Thoracic aorta (tissue), 2 donors: ENCODE measurements at regions not wholly inside any gene's neighbourhood (a gene's known extent, or its start where the extent isn't known, plus 50 kb on each side); places are given as distances from the start of the nearest gene placed in this dataset.

Source experiments
- ATAC-seq: fragments of 150-250 bp; one replicate; pipeline ENCODE4 v1.8.0; 2017; ENCODE audit warnings: low read depth; ENCODE audit not compliant: insufficient number of reproducible peaks, low FRiP score
- DNase-seq: peaks from one replicate; pipeline ENCODE4 v3.0.0-alpha.2; 2020; ENCODE audit warnings: low spot score
- H3K27ac ChIP-seq, 2 donors: fragments of 200-600 bp; sonication (generic); 1 replicate in 1 of 2; 2 replicates in 1 of 2; pipeline ENCODE4 v1.5.1; 2016; ENCODE audit warnings: mild to moderate bottlenecking in 2 of 2, moderate library complexity in 2 of 2
- H3K27me3 ChIP-seq: fragments of 200-600 bp; sonication (generic); replicated peaks from 2 replicates; pipeline ENCODE4 v1.6.0; 2016; ENCODE audit warnings: mild to moderate bottlenecking; ENCODE audit not compliant: insufficient read depth
- H3K36me3 ChIP-seq: fragments of 200-600 bp; sonication (generic); one replicate; pipeline ENCODE4 v1.5.1; 2016
- H3K4me1 ChIP-seq, 2 donors: fragments of 200-600 bp; sonication (generic); 1 replicate in 1 of 2; 2 replicates in 1 of 2; pipeline versions ENCODE4 v1.5.1 to v1.6.0; 2016; ENCODE audit warnings: low read depth in 2 of 2, mild to moderate bottlenecking in 1 of 2; ENCODE audit not compliant: control insufficient read depth in 1 of 2
- H3K4me3 ChIP-seq: fragments of 200-600 bp; sonication (generic); 2 replicates; pipeline ENCODE4 v1.5.1; 2016; ENCODE audit warnings: mild to moderate bottlenecking
- H3K9me3 ChIP-seq: fragments of 200-600 bp; sonication (generic); 2 replicates; pipeline ENCODE4 v1.5.1; 2016
- CTCF ChIP-seq: fragments of 200-600 bp; sonication (generic); IDR thresholded peaks from one replicate; pipeline ENCODE4 v1.5.1; 2019; ENCODE audit warnings: antibody characterized with exemption

- no peak for ATAC-seq
- no peaks in the 10 kb centered on the region for H3K36me3 ChIP-seq
- no peaks in the 10 kb centered on the region for H3K9me3 ChIP-seq
- no peak overlapping the region for H3K27ac ChIP-seq
- no peak for TF ChIP-seq CTCF
- no peak for DNase-seq
- H3K4me1 ChIP-seq = no peaks in the 10 kb centered on the region
- no peaks in the 10 kb centered on the region for H3K27me3 ChIP-seq
- H3K4me3 ChIP-seq = no peak overlapping the region
Observed at GRCh38 chr17:71316176-71316897, 804.5 kb upstream of the SOX9 start.

DNA sequence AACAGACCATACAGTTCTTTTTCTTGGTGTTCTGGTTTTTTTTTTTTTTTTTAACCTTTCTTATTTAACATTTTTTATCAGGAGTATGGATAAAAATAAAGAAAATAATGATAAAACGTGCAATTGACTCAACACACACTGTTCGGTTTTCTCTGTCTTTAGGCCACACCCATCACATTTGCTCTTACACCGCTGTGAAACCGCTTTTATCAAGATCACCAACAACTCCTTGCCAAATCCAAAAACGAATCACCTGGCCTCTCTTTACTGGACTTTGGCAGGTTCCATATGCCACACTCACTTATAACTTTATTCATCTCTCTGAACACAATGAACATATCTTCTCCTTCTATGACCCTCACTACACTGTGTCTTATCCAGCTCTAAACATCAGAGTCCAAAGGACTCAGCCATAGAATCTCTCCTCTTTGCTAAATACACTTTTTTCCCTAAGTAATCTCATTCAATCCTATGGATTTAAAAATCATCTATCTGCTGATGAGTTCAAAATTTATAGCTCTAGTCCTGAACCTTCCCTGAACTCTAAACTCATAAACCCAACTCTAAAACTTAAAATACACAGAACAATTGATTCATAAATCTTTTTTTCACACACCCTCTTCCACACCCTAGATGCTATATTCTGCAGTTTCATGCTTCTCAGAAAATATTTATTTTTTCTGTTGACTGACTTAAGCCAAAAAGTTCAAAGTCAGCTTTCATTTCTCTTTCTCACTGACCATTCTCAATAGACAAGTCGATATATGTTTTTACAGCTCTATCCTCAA lies 800.6 kb upstream of the SOX9 start:
- Histone ChIP-seq H3K36me3 (no peaks in the 10 kb centered on the region), H3K27ac (no peak overlapping the region), H3K4me3 (no peak overlapping the region), H3K27me3 (no peaks in the 10 kb centered on the region), H3K4me1 (no peaks in the 10 kb centered on the region), H3K9me3 (no peaks in the 10 kb centered on the region)
- DNase-seq (no peak), ATAC-seq (no peak)
- no peak for TF ChIP-seq CTCF

DNA sequence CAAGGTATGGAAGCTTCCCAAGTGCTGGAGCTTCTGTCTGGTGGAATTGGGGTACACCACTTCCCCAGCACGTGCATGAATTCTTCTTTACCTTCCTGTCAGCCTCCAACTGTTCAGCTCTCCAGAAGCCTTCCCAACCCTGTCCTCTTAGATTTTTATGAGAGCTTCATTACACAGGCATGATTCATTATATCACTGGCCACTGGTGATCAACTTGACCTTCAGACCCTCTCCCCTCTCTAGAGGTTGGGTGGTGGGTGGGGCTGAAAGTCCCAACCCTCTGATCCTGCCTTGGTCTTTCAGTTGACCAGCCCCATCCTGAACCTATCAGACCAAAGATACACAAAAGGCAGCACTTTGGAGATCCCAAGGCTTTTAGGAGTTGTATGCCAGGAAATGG lies 795.7 kb upstream of the SOX9 start:
- no peak for ATAC-seq
- TF ChIP-seq CTCF = no peak

DNA sequence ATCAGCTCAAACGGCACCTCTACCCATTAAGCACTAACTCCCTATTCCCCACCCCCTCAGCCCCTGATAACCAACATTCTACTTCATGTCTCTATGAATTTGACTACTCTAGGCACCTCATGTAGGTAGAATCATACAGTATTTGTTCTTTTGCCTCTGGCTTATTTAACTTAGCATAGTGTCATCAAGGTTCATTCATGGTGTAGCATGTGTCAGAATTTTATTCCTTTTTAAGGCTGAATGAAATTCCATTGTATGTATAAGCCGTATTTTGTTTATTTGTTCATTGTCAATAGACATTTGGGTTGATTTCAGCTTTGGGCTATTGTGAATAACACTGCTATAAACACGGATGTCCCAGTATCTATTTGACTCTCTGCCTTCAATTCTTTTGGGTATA lies 794.9 kb upstream of the SOX9 start:
- no peaks in the 10 kb centered on the region for H3K4me1 ChIP-seq
- no peak for TF ChIP-seq CTCF

More for the DNA sequence above, 795.7 kb upstream of the SOX9 start:
- no peak overlapping the region for H3K27ac ChIP-seq
- H3K4me1 ChIP-seq = no peaks in the 10 kb centered on the region
- no peak overlapping the region for H3K4me3 ChIP-seq
- no peaks in the 10 kb centered on the region for H3K9me3 ChIP-seq
- no peaks in the 10 kb centered on the region for H3K27me3 ChIP-seq
- no peaks in the 10 kb centered on the region for H3K36me3 ChIP-seq
- no peak for DNase-seq

GRCh38 chr17:71327376-71328059 lies 793.3 kb upstream of the SOX9 start:
- H3K36me3 ChIP-seq = no peaks in the 10 kb centered on the region
- ATAC-seq (no peak), DNase-seq (no peak)
- no peak overlapping the region for H3K27ac ChIP-seq
- no peaks in the 10 kb centered on the region for H3K27me3 ChIP-seq
- H3K4me3 ChIP-seq = no peak overlapping the region
- no peak for TF ChIP-seq CTCF
- H3K9me3 ChIP-seq = no peaks in the 10 kb centered on the region
- H3K4me1 ChIP-seq = no peaks in the 10 kb centered on the region

More for the DNA sequence above, 794.9 kb upstream of the SOX9 start:
- H3K27me3 ChIP-seq = no peaks in the 10 kb centered on the region
- no peak for DNase-seq
- no peak for ATAC-seq
- no peak overlapping the region for H3K4me3 ChIP-seq
- H3K9me3 ChIP-seq = no peaks in the 10 kb centered on the region
- no peak overlapping the region for H3K27ac ChIP-seq
- H3K36me3 ChIP-seq = no peaks in the 10 kb centered on the region
